Vagina (tissue), 2 donors: ENCODE measurements at regions not wholly inside any gene's neighbourhood (a gene's known extent, or its start where the extent isn't known, plus 50 kb on each side); places are given as distances from the start of the nearest gene placed in this dataset.
A peak's percentile ranks its signal among the peaks of the same experiment; 100 is the strongest.

Experiments
- DNase-seq, 2 donors: peaks; one replicate each; pipeline ENCODE4 v3.0.0-alpha.2; 2017; ENCODE audit errors: extremely low spot score in 2 of 2
- H3K27ac ChIP-seq: fragments of 200-600 bp; sonication (generic); one replicate; pipeline ENCODE4 v1.5.1; 2019
- H3K27me3 ChIP-seq: fragments of 200-600 bp; sonication (generic); one replicate; pipeline ENCODE4 v1.5.1; 2019
- H3K36me3 ChIP-seq, 2 donors: fragments of 200-600 bp; sonication (generic); one replicate each; pipeline ENCODE4 v1.5.1; 2017 to 2019
- H3K4me1 ChIP-seq: fragments of 200-600 bp; sonication (generic); one replicate; pipeline ENCODE4 v1.5.1; 2019
- H3K4me3 ChIP-seq, 2 donors: fragments of 200-600 bp; sonication (generic); 1 replicate in 1 of 2; 2 replicates in 1 of 2; pipeline ENCODE4 v1.5.1; 2016 to 2019
- H3K9me3 ChIP-seq: fragments of 200-600 bp; sonication (generic); one replicate; pipeline ENCODE4 v1.5.1; 2019
- POLR2A ChIP-seq, 2 donors: fragments of 450-650 bp; IDR thresholded peaks; one replicate each; pipeline ENCODE4 v1.6.1; 2017; ENCODE audit warnings: antibody characterized with exemption in 2 of 2, mild to moderate bottlenecking in 2 of 2, moderate library complexity in 2 of 2
- POLR2AphosphoS5 ChIP-seq, 2 donors: sonication (generic); formaldehyde crosslinking; IDR thresholded peaks; one replicate each; pipeline ENCODE4 v1.9.0; 2017; ENCODE audit warnings: antibody characterized with exemption in 2 of 2, mild to moderate bottlenecking in 2 of 2, low read depth in 1 of 2; ENCODE audit not compliant: insufficient read depth in 1 of 2
- intact Hi-C: fragments of 100-400 bp; cut with DNase I; formaldehyde crosslinking; loops from one replicate; pipeline ENCODE4 v1.15.1; 2023
- TF ChIP-seq, protein P1 (sequence below), 3 experiments: fragments of 450-650 bp in 2 of 3; fragments of 200-600 bp in 1 of 3; sonication (generic) in 1 of 3; IDR thresholded peaks; one replicate each; pipeline ENCODE4 v1.5.1; 2017 to 2019; ENCODE audit warnings: antibody characterized with exemption in 3 of 3, mild to moderate bottlenecking in 2 of 3, moderate library complexity in 2 of 3

DNA sequence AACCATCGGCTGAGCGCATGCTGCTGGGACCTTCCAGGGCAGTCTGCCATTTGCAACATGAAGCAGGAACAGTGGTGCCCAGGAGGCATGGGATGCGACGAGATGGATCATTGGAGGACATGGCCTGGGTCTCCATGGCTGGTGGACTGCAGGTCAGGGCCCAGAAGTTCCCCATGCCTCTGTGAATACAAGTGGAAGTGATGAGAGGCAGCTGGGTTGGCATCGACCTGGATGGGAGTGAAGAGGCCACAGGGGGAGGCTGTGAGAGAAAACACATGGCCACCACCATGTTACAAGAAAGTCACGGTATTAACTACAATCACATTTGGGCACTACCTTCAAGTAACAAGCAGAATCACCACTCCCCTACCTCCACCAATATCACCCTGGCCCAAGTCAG lies 262.0 kb downstream of the FOXO1 start:
- no peak overlapping the region for H3K4me3 ChIP-seq
- TF ChIP-seq, protein P1, sequence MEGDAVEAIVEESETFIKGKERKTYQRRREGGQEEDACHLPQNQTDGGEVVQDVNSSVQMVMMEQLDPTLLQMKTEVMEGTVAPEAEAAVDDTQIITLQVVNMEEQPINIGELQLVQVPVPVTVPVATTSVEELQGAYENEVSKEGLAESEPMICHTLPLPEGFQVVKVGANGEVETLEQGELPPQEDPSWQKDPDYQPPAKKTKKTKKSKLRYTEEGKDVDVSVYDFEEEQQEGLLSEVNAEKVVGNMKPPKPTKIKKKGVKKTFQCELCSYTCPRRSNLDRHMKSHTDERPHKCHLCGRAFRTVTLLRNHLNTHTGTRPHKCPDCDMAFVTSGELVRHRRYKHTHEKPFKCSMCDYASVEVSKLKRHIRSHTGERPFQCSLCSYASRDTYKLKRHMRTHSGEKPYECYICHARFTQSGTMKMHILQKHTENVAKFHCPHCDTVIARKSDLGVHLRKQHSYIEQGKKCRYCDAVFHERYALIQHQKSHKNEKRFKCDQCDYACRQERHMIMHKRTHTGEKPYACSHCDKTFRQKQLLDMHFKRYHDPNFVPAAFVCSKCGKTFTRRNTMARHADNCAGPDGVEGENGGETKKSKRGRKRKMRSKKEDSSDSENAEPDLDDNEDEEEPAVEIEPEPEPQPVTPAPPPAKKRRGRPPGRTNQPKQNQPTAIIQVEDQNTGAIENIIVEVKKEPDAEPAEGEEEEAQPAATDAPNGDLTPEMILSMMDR (IDR thresholded peaks at IDR 0.05) = no peak
- no peak for TF ChIP-seq POLR2A (IDR thresholded peaks at IDR 0.05)
- peak overlapping the region; percentile 78 for H3K27ac ChIP-seq
- no peak for DNase-seq
- H3K36me3 ChIP-seq = no peaks in the 10 kb centered on the region
- H3K4me1 ChIP-seq = peaks cover 70% of the 10 kb centered on the region
- no peaks in the 10 kb centered on the region for H3K9me3 ChIP-seq
- no peaks in the 10 kb centered on the region for H3K27me3 ChIP-seq
- intact Hi-C loops = no loop called here

GRCh38 chr13:40404967-40405716 lies 261.3 kb downstream of the FOXO1 start:
- DNase-seq = no peak
- intact Hi-C loops = no loop called here
- H3K27ac ChIP-seq = peak overlapping the region; percentile 78
- H3K36me3 ChIP-seq = no peaks in the 10 kb centered on the region
- no peaks in the 10 kb centered on the region for H3K27me3 ChIP-seq
- no peak for TF ChIP-seq POLR2A (IDR thresholded peaks at IDR 0.05)
- TF ChIP-seq, protein P1 (IDR thresholded peaks at IDR 0.05) = no peak
- no peak for TF ChIP-seq POLR2AphosphoS5 (IDR thresholded peaks at IDR 0.05; ENCODE audit: insufficient read depth in 1 of 2, low read depth in 1 of 2)
- no peaks in the 10 kb centered on the region for H3K9me3 ChIP-seq
- no peak overlapping the region for H3K4me3 ChIP-seq
- peaks cover 76% of the 10 kb centered on the region for H3K4me1 ChIP-seq

DNA sequence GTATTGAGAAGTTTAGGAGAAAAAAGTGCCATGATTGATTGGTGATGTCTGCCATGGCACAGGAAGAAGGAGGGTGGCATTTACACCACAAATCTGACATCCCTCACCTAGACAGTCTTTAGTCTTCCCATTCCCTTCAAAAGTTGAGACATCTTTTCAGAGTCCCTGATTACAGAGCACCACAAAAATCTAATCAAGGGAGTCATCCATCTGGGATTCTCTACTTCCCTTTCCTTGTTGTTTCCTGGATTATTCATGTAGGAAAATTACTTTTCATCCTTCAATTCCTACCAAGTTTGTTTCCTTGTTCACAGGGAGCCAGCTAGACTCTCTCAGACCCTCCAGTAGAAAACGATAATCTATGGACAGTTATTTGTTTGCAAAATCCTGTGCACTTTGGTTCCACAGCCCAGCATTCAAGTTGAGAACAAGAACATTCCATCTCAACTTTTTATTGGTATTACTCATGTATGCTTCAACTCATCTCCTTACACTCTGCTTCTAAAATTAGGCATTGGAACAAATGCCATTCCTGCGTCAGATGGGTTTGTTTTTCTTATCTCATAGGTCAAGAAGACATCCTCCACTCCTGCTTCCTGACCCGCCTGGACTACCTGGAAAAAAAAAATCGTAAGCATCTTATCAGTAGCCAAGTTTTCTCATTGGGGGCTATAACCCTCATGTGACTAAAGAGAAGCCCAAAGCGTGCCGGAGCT lies 259.9 kb downstream of the FOXO1 start:
- Histone ChIP-seq H3K36me3 (no peaks in the 10 kb centered on the region), H3K4me1 (peaks cover 73% of the 10 kb centered on the region), H3K9me3 (no peaks in the 10 kb centered on the region), H3K27me3 (no peaks in the 10 kb centered on the region), H3K27ac (peak overlapping the region; percentile 87), H3K4me3 (no peak overlapping the region)
- TF ChIP-seq POLR2A (IDR thresholded peaks at IDR 0.05) (no peak), POLR2AphosphoS5 (IDR thresholded peaks at IDR 0.05; ENCODE audit: insufficient read depth in 1 of 2, low read depth in 1 of 2) (peak; percentile 27 to 93)
- TF ChIP-seq, protein P1 (IDR thresholded peaks at IDR 0.05) = no peak
- no peak for DNase-seq
- intact Hi-C loops = no loop called here

DNA sequence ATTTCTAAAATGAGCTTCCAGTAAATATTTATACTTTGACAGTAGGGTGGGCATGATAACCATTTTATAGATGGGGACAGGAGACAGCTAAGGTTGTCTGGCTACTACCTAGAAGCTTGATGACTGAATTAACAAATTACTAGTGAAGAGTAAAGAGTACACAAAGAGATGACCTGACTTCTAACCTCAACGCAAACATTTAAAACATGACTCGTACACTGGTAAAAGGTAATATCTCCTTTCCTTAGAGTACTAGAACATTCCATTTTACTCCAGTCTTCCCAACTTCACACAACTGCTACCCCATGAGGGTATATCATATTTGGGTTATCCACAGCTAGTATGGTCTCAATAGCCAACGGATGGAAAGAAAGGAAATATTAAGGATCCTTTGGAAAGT lies 258.9 kb downstream of the FOXO1 start:
- DNase-seq = no peak
- Histone ChIP-seq H3K4me1 (peaks cover 63% of the 10 kb centered on the region), H3K27me3 (no peaks in the 10 kb centered on the region), H3K9me3 (no peaks in the 10 kb centered on the region), H3K27ac (peak overlapping the region; percentile 87), H3K36me3 (no peaks in the 10 kb centered on the region), H3K4me3 (no peak overlapping the region)
- no peak for TF ChIP-seq POLR2AphosphoS5 (IDR thresholded peaks at IDR 0.05; ENCODE audit: insufficient read depth in 1 of 2, low read depth in 1 of 2)
- no peak for TF ChIP-seq POLR2A (IDR thresholded peaks at IDR 0.05)
- TF ChIP-seq, protein P1 (IDR thresholded peaks at IDR 0.05) = no peak
- intact Hi-C loops = no loop called here

GRCh38 chr13:40408602-40409001 lies 257.8 kb downstream of the FOXO1 start:
- Histone ChIP-seq H3K36me3 (no peaks in the 10 kb centered on the region), H3K27me3 (no peaks in the 10 kb centered on the region), H3K4me1 (peaks cover 52% of the 10 kb centered on the region), H3K4me3 (no peak overlapping the region), H3K9me3 (no peaks in the 10 kb centered on the region), H3K27ac (peak overlapping the region; percentile 87)
- TF ChIP-seq POLR2AphosphoS5 (IDR thresholded peaks at IDR 0.05; ENCODE audit: insufficient read depth in 1 of 2, low read depth in 1 of 2) (no peak), POLR2A (IDR thresholded peaks at IDR 0.05) (no peak)
- intact Hi-C loops = no loop called here
- no peak for DNase-seq
